ENCODE measurements at regions not wholly inside any gene's neighbourhood (a gene's known extent, or its start where the extent isn't known, plus 50 kb on each side); places are given as distances from the start of the nearest gene placed in this dataset.

- no peak for ATAC-seq
Observed at GRCh38 chr6:108751282-108751681, 96.9 kb upstream of the ARMC2 start.

More at GRCh38 chr6:108751282-108751681, 96.9 kb upstream of the ARMC2 start:
- H3K27me3 ChIP-seq (ENCODE audit: insufficient read depth) = no peaks in the 10 kb centered on the region
- H3K27ac ChIP-seq (ENCODE audit: low read depth) = no peak overlapping the region
- Mint-ChIP-seq H3K27me3 (ENCODE audit: insufficient read depth, low read depth, poor library complexity) (no peaks in the 10 kb centered on the region), H3K9me3 (no peaks in the 10 kb centered on the region), H3K4me3 (no peak overlapping the region), H3K4me1 (peaks cover 11% of the 10 kb centered on the region; the same call in 2 of the 3 replicates), H3K36me3 (ENCODE audit: low read depth) (no peaks in the 10 kb centered on the region), H3K27ac (no peak overlapping the region)
- H2AFZ ChIP-seq = no peak overlapping the region
- DNase-seq (ENCODE audit: low spot score) = no peak
- H4K20me1 ChIP-seq (replicated peaks; ENCODE audit: insufficient read depth) = no peaks in the 10 kb centered on the region
- H3K4me3 ChIP-seq = no peak overlapping the region
- no peak overlapping the region for H3K4me2 ChIP-seq
- H3F3A ChIP-seq (replicated peaks; ENCODE audit: low read depth) = no peaks in the 10 kb centered on the region
- TF ChIP-seq NANOG (IDR thresholded peaks at IDR 0.05; ENCODE audit: borderline replicate concordance) (no peak), POLR2AphosphoS5 (IDR thresholded peaks at IDR 0.05; ENCODE audit: low read depth) (no peak), EZH2 (IDR thresholded peaks at IDR 0.05; ENCODE audit: low read depth, unreplicated experiment) (no peak), JUNB (IDR thresholded peaks at IDR 0.05; ENCODE audit: unreplicated experiment) (no peak), EZH2phosphoT487 (IDR thresholded peaks at IDR 0.05; ENCODE audit: unreplicated experiment) (no peak), ZNF114 (CRISPR knock-in tag; IDR thresholded peaks at IDR 0.05) (no peak), REST (IDR thresholded peaks at IDR 0.05; ENCODE audit: unreplicated experiment) (no peak), ZNF331 (CRISPR knock-in tag; IDR thresholded peaks at IDR 0.05; ENCODE audit: low read depth) (no peak), CREB1 (CRISPR knock-in tag; IDR thresholded peaks at IDR 0.05; ENCODE audit: low read depth) (no peak), STAT1 (IDR thresholded peaks at IDR 0.05; ENCODE audit: unreplicated experiment) (no peak)
- TF ChIP-seq, protein P1, sequence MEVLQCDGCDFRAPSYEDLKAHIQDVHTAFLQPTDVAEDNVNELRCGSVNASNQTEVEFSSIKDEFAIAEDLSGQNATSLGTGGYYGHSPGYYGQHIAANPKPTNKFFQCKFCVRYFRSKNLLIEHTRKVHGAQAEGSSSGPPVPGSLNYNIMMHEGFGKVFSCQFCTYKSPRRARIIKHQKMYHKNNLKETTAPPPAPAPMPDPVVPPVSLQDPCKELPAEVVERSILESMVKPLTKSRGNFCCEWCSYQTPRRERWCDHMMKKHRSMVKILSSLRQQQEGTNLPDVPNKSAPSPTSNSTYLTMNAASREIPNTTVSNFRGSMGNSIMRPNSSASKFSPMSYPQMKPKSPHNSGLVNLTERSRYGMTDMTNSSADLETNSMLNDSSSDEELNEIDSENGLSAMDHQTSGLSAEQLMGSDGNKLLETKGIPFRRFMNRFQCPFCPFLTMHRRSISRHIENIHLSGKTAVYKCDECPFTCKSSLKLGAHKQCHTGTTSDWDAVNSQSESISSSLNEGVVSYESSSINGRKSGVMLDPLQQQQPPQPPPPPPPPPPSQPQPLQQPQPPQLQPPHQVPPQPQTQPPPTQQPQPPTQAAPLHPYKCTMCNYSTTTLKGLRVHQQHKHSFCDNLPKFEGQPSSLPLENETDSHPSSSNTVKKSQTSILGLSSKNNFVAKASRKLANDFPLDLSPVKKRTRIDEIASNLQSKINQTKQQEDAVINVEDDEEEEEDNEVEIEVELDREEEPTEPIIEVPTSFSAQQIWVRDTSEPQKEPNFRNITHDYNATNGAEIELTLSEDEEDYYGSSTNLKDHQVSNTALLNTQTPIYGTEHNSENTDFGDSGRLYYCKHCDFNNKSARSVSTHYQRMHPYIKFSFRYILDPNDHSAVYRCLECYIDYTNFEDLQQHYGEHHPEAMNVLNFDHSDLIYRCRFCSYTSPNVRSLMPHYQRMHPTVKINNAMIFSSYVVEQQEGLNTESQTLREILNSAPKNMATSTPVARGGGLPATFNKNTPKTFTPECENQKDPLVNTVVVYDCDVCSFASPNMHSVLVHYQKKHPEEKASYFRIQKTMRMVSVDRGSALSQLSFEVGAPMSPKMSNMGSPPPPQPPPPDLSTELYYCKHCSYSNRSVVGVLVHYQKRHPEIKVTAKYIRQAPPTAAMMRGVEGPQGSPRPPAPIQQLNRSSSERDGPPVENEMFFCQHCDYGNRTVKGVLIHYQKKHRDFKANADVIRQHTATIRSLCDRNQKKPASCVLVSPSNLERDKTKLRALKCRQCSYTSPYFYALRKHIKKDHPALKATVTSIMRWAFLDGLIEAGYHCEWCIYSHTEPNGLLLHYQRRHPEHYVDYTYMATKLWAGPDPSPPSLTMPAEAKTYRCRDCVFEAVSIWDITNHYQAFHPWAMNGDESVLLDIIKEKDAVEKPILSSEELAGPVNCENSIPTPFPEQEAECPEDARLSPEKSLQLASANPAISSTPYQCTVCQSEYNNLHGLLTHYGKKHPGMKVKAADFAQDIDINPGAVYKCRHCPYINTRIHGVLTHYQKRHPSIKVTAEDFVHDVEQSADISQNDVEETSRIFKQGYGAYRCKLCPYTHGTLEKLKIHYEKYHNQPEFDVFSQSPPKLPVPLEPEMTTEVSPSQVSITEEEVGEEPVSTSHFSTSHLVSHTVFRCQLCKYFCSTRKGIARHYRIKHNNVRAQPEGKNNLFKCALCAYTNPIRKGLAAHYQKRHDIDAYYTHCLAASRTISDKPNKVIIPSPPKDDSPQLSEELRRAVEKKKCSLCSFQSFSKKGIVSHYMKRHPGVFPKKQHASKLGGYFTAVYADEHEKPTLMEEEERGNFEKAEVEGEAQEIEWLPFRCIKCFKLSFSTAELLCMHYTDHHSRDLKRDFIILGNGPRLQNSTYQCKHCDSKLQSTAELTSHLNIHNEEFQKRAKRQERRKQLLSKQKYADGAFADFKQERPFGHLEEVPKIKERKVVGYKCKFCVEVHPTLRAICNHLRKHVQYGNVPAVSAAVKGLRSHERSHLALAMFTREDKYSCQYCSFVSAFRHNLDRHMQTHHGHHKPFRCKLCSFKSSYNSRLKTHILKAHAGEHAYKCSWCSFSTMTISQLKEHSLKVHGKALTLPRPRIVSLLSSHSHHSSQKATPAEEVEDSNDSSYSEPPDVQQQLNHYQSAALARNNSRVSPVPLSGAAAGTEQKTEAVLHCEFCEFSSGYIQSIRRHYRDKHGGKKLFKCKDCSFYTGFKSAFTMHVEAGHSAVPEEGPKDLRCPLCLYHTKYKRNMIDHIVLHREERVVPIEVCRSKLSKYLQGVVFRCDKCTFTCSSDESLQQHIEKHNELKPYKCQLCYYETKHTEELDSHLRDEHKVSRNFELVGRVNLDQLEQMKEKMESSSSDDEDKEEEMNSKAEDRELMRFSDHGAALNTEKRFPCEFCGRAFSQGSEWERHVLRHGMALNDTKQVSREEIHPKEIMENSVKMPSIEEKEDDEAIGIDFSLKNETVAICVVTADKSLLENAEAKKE (CRISPR knock-in tag; IDR thresholded peaks at IDR 0.05) = no peak
- TF ChIP-seq, protein P2, sequence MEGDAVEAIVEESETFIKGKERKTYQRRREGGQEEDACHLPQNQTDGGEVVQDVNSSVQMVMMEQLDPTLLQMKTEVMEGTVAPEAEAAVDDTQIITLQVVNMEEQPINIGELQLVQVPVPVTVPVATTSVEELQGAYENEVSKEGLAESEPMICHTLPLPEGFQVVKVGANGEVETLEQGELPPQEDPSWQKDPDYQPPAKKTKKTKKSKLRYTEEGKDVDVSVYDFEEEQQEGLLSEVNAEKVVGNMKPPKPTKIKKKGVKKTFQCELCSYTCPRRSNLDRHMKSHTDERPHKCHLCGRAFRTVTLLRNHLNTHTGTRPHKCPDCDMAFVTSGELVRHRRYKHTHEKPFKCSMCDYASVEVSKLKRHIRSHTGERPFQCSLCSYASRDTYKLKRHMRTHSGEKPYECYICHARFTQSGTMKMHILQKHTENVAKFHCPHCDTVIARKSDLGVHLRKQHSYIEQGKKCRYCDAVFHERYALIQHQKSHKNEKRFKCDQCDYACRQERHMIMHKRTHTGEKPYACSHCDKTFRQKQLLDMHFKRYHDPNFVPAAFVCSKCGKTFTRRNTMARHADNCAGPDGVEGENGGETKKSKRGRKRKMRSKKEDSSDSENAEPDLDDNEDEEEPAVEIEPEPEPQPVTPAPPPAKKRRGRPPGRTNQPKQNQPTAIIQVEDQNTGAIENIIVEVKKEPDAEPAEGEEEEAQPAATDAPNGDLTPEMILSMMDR (conservative IDR thresholded peaks at IDR 0.05; ENCODE audit: low read depth in 2 of 2) = no peak
- H3K79me2 ChIP-seq (replicated peaks; ENCODE audit: insufficient read depth) = no peaks in the 10 kb centered on the region
- H3K9me2 ChIP-seq (ENCODE audit: insufficient read depth) = no peaks in the 10 kb centered on the region; the same call in 1 of the 2 replicates
- no peaks in the 10 kb centered on the region for H3K4me1 ChIP-seq (ENCODE audit: insufficient read depth)
- H3K36me3 ChIP-seq (ENCODE audit: insufficient read depth) = no peaks in the 10 kb centered on the region

Measured in GM23338 (cell line).